NOMO-1 (cell line): ENCODE measurements at regions not wholly inside any gene's neighbourhood (a gene's known extent, or its start where the extent isn't known, plus 50 kb on each side); places are given as distances from the start of the nearest gene placed in this dataset.

ENCODE experiments used
- DNase-seq, 2 experiments: peaks; one replicate each; lab custom pipeline; 2025; ENCODE audit not compliant: unreplicated experiment in 2 of 2; lab: John Stamatoyannopoulos, UW

DNA sequence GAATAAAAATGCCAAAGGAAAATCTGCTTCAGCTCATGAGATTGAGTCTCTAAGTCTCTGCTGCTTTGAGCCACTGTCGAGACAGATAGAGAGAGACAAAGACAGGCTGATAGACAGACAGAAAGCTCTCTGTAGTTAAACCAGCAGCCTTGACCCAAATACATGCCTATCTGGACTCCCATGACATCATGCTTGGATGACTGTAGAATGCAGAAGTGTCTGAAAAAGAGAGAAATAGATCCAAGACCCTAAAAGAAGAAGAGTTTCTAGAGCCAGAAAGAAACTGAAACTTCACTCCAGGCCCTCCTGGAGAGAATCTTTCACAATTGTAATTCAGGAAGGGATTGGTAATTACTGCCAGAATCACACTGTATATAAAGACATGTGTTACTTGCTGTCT, 122.6 kb upstream of the PLXNC1 start:
- peak; percentile 46 to 95 for DNase-seq

DNA sequence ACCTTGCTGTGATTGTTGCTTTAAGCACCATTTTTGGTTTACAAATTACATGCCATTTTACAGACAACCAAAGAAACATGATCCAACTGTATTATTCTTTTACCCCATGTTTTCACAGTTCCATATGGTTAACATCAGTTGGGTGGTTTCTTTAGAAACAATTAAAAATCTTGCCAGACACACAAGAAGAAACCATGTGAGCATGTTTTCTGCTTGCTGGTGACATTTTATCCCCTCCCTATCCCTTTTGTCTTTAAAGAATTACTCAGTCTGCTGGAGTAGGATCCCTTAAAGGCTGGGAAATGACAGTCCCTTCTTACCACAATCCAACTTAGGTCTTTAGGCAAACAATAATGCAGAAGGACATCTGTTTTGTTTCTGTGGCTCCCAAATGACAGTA, 121.8 kb upstream of the PLXNC1 start:
- DNase-seq = no peak

DNA sequence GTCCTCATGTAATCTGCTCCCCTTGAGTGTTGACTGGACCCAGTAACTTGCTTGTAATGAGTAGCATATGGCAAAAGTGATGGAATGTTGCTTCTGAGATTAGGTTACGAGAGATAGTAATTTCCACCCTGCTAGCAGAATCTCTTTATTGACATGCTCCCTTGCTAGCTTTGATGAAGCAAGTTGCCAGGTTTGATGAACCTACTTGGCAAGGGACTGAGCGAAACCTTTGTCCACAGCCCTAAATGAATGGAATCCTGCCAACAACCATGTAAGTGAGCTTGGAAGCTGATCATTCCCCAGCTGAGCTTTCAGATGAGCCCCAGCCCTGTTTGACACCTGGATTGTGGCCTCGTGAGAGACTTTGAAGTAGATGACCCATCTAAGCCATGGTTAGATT, 120.8 kb upstream of the PLXNC1 start:
- no peak for DNase-seq

DNA sequence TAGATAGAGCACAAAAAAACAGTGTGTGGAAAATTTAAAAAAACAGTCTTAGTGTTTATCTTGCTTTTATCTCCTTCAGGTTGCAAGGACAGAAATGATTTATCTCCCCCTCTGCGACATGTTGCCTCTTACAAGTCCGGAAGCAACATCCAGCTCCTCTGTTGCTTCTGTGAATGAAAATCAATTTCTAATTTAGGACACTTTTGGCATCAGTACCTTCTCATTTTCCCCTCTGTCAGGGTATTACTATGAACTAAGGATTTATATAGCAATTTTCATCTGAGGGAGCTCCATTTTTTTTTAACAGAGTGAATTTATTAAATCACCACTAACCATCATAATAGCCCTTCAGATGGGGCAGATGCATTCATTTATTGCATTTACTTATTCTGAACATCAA, 116.6 kb upstream of the PLXNC1 start:
- DNase-seq = no peak

DNA sequence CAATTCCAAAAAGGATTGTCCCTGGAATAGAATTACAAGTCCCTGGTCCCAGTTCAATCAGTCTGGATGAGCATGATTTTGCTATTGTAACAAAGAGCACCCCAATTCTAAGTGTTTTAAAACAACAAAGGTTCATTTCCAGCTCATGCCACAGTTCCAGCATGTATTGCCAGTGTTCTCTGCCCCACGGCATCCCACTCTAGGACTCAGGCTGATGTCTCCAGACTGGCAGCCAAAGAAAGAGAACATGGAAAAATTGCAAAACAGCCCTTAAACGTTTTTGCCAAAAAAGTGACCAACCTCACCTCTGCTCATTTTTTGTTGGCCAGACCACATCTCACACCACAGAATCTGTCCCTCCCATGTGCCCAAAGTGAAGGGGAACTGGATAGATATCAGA, 116.0 kb upstream of the PLXNC1 start:
- no peak for DNase-seq

DNA sequence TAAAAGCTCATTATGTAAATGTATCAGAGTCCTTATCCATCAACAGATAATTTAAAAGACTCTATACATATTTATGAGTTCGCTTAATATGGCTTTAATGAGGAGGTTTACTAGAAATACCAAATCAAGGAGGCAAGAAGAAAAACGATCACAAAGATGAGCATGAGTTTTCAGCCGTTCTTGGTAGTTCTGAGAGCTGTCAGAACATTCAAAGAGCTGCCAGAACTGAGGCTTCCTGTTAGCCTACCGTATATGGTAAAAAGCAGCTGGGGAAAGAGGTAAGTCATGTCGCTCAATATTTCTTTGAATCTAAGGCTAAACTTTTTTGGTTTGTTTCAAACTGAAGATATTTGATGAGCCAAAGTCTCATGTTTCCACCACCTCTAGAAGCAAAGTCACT, 115.3 kb upstream of the PLXNC1 start:
- no peak for DNase-seq

DNA sequence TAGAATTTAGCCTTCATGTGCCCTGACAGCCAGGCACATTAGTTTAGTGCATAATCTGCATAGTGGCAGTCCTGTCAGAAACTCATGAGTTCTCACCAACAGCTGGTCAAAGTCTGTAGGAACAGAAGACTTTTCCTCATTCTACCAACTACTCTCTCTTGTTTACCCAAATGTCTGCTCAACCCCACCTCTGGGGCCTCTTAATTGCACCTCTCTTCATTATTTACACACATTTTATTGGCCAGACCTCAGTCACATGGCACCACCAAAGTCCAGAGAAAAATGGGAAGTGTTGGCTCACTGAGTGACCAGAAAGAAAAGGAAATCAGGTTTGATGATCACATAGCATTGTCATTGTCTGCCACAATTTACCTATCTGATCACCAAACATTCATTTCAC, 114.6 kb upstream of the PLXNC1 start:
- no peak for DNase-seq

DNA sequence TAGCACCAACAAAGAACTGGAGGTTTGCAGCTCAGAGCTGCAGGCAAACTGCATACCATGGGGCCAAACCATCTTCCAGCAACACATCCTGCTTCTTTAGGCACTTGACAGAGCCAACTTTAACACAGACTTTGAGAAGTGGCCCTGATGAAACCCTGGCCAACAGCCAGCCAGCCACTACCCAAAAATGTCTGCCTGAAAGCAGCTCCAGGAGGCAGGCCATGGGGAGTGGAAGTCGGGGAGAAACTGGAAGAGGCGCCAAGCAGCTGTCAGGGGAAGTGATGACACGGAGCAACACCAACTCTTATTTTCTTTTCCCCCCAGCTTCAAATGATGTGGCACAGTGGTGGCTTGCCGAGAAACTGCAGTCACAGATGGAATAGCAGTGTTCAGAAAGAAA, 110.9 kb upstream of the PLXNC1 start:
- DNase-seq = no peak

DNA sequence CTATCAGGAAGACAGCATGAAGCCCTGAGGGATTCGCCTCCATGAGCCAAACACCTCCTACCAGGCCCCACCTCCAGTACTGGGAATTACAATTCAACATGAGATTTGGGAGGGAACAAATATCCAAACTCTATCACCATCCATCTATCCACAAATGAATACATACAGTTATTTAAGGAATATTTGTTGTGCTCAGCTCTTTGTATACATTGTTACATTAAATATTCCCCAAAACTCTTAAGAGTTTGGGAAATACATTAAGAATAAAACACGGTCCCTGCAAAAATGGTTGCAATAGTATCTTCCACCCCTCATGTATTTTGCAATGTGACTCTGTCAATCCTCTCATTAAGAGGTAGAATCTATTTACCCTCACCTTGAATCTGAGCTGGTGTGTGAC, 109.8 kb upstream of the PLXNC1 start:
- no peak for DNase-seq

DNA sequence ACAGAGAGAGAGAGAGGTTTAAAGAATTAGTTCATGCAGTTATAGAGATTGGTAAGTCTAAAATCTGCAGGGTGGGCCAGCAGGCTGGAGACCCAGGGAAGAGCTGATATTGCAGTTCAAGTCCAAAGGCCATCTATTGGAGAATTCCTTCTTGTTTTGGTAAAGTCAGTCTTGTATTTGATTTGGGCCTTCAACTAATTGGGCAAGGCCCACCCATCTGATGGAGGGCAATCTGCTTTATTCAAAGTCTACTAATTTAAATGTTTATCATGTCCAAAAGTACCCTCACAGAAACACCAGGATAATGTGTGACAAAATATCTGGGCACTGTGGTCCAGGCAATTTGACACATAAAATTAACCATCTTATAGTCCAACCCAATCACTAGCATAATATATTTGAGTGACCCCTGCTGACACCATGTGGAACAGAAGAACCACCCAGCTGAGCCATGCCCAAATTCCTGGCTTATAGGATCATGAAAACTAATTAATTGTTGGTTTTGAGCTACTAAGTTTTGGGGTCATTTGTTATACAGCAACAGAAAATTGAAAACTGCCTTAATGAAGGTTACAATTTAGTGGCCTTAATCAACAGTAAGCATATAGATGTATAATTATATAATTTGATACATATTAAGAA, 109.1 kb upstream of the PLXNC1 start:
- no peak for DNase-seq

DNA sequence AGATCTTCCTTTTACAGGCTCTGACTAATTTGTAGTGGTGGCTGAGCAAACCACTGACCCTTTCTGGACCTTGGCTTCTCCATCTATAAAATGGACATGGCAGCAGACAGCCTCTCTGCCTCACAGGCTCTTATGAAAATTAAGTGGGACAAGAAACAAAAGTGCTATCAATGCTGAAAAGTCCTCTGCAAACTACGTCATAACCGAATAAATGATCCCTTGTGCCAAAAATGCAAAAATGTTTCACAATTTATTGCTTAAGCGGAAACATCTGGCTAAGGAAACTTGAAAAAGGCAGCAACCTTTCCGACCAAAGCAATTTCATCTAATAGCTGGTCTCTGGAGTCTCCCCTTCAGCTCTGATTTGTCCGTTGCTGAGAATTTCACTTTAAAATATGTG, 108.5 kb upstream of the PLXNC1 start:
- DNase-seq = peak; percentile 77 to 80

DNA sequence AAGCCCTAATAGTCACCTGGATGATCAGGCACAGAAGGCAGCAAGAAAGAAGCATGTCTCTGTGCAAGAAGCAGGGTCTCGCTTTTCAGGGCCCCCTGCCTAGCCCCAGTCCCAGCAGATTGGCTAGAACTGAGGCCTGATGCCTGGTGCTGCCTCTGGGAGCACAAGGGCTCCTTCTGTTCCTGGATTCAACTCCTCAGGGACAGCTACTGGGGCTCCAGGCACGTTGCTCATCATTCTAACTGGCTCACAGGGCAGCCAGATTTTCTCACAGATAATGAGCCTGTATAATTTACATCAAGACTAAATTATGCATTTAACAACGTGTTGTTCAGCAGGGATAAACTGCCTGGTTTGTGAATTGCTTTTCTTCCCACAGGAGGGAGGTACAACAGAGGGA, 106.5 kb upstream of the PLXNC1 start:
- no peak for DNase-seq

DNA sequence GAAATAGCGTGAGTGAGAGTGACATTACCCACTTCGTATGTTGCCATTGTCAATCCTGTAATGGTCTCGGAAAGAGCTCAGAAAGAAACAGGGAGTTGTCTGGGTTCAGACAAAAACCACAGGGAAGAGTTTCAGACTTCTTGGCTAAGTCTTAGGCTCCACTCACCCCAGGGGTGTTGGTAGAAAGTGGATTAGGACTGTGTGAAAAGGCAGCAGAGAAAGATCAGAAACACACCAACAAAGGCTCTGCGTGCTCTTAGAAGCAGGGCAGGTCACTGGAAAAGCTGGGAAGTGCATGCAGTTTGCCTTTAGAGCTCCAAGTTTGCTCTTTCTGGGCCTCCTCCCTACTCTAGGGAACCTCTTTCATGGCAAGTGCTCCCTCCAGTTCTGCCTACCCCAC, 106.1 kb upstream of the PLXNC1 start:
- DNase-seq = no peak

DNA sequence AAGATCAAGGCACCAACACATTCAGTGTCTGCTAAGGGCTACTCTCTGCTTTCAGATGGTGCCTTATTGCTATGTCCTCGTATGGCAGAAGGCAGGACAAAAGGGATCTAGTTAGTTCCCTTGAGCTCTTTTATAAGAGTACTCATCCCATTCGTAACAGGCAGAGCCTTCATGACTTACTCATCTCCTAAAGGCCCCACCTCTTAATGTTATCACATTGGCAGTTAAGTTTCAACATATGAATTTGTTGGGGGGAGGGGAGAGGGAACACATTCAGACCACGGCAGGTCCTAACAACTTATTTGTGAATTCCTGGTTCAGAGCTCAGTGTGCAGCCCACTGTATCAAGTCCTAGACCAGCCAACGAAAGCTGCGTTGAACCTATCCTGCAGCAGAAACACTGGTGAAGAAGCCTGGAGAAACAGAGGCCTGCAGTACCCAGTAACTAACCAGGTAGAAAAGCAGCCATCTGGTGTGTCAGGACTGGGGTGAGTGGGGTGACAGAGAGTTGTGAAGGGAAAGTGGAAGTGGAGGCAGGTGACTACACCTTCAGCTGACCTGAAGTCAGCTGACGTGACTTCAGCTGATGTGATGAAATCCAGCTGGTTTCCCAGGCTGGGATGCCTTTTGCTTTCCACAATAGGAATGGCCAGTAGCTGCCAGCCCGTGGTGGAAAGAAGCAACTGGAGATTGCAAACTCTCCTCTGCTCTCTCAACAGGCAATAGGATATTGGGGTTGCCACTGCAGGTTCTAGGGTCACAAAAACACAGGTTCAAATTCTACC, 101.6 kb upstream of the PLXNC1 start:
- DNase-seq = peak; percentile 10 to 19

DNA sequence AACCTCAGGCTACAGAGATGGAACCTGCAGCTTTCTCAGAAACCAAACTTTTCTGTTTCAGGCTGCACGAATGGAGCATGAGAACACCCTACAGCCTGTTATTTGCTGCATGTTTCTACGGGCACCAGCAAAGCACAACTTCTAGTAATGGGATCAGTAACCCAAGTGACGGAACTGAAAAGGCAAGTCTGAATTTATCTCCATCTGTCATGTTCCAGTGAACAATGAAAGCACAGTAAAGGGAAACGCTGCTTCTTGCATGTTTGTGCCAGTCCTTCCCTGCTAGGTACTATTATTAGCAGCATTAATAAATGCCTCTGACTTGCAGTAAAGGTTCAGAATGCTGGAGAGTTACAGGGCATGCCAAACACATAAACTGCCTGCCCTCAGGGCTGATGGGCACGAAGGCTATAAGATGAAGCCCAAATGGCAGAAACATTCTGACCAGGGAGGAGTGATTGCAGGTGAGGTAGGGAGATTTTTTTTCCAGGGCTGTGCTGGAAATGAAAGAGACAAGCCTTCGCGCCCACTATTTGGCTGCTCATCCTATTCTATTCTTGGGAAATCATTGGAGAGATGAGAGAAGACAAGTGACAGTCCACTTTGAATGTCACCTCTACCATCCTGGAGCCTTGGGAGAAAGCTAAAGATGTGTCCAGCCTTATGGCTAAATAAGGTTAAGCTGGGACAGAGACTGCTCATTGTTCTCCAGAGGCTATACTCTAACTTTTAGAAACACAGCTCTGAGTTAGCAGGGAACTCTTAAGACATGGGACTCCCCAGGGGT, 100.4 kb upstream of the PLXNC1 start:
- DNase-seq = no peak

DNA sequence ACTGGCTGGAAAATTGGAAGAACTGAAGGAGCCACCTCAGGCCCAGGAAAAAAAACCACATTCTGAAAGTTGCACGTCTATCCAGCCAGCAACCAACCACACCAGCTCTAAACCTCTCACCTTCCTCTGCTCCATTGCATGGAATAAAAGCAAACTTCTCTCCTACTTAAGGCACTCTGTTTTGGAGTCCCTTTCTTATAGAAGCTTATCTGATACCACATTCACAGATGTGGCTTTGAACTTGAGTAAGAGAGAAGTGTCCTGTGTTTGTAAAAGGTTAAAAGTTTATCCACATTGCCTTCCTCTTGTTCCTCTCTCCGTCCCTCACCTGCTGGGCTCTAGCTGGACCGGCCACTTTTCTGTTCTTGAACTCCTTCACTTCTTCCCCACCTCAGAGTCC, 99.6 kb upstream of the PLXNC1 start:
- no peak for DNase-seq

DNA sequence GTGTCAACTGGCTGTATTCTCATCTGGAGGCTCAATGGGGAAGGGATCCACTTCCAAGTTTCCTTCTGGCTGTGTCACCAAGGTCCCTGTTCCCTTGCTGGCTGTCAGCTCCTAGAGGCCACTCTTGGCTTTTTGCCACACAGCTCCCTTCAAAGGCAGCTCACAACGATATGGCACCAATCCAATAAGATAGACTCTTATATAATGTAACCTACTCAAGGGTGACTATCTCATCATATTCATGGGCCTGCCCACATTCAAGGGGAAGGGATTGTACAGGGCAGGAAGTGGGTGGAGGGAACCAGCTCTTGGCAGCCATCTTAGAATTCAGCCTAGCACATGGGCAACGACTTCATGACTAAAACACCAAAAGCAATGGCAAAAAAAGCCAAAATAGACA, 98.7 kb upstream of the PLXNC1 start:
- no peak for DNase-seq

DNA sequence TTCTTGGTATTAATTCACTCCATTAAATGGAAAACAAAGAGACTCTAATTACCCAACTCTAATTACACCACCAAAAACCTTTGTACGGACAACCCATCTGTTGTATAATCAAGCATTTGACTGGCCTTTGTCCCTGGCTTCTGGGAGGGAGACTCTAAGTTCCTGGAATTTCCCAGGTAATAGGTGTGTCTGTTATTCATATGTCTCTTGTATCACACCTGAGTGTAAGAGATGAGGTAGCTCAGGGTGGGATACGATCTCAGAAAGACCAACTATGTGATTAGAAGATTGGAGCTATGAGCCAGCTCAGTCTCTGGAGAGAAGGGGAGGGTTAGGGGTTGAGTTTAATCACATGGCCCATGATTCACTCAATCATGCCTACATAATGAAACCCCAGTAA, 94.7 kb upstream of the PLXNC1 start:
- DNase-seq = no peak

DNA sequence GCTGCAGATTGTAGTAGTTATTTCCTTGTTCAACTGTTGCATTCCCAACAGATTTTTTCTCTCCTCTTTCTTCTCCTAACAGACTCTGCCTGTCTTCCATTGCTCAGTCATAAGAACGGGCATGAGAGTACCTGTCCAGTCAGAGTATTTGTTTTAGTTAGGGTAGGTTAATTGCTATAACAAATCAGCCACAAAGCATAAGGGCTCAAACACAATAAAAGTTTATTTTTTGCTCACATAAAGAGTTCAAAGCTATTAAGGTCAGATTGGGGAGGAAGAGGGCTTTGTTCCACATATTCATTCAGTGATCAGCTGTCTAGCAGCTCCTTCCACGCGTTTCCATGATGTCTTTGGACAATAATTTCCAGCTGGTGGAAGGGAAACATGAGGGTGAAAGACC, 92.8 kb upstream of the PLXNC1 start:
- DNase-seq = no peak

DNA sequence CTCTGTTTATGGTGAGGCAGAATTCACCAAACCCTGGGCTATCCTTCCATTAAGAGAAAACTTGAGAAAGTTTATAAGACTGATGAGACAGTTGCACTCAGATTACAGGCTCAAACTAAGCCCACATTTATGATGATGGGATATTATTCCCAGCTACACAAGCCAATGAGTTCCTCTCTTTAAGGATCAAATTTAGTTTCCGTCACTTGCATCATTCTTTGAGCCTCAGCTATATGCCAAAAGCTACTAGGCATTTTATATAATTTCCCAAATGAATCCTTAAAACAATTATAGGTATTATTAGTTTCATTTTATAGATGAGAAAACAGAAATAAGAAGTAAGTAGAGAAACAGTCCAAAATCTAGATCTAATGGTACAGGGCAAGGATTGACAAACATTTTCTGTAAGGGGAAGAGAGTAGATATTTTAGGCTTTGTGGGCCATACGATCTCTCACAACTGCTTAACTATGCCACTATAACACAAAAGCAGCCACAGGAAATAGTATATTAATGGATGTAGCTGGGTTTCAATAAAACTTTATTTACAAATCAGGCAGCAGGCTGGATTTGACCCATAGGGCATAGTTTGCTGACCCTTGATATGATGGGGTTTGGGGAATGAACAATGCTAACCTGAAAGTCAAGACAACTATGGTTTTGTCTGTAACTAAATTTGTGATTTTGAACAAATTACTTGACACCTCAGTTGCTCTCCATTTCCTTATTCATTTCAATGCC, 91.8 kb upstream of the PLXNC1 start:
- no peak for DNase-seq
